ENCODE measurements at regions not wholly inside any gene's neighbourhood (a gene's known extent, or its start where the extent isn't known, plus 50 kb on each side); places are given as distances from the start of the nearest gene placed in this dataset.

GRCh38 chr1:91160363-91161075, 138.7 kb upstream of the ZNF644 start:
- ATAC-seq (ENCODE audit: poor library complexity): no peak
- DNase-seq: no peak
- intact Hi-C loops (cut with DNase I): no loop called here

- intact Hi-C loops (cut with DNase I): no loop called here
- ATAC-seq (ENCODE audit: poor library complexity) (no peak), DNase-seq (no peak)
Measured at GRCh38 chr1:91153341-91153740, 131.5 kb upstream of the ZNF644 start.

GRCh38 chr1:91152331-91152730, 130.5 kb upstream of the ZNF644 start:
- ATAC-seq (ENCODE audit: poor library complexity) (no peak), DNase-seq (no peak)
- intact Hi-C loops (cut with DNase I): no loop called here

GRCh38 chr1:91151702-91152101, 129.9 kb upstream of the ZNF644 start:
- intact Hi-C loops (cut with DNase I): no loop called here
- DNase-seq (no peak), ATAC-seq (ENCODE audit: poor library complexity) (no peak)

GRCh38 chr1:91148641-91149069, 126.8 kb upstream of the ZNF644 start:
- ATAC-seq (ENCODE audit: poor library complexity) (peak; percentile 61), DNase-seq (no peak)
- intact Hi-C loops (cut with DNase I): no loop called here

- intact Hi-C loops (cut with DNase I): no loop called here
- no peak for ATAC-seq (ENCODE audit: poor library complexity)
Measured at GRCh38 chr1:91141858-91142257, 120.0 kb upstream of the ZNF644 start.

GRCh38 chr1:91138959-91139358, 117.1 kb upstream of the ZNF644 start:
- DNase-seq (no peak), ATAC-seq (ENCODE audit: poor library complexity) (no peak)
- intact Hi-C loops (cut with DNase I): no loop called here

More at GRCh38 chr1:91141858-91142257, 120.0 kb upstream of the ZNF644 start:
- no peak for DNase-seq

GRCh38 chr1:91137173-91137852, 115.5 kb upstream of the ZNF644 start:
- DNase-seq: no peak
- ATAC-seq (ENCODE audit: poor library complexity): no peak
- intact Hi-C loops (cut with DNase I): no loop called here

GRCh38 chr1:91135799-91136198, 114.0 kb upstream of the ZNF644 start:
- ATAC-seq (ENCODE audit: poor library complexity): no peak
- intact Hi-C loops (cut with DNase I): no loop called here
- no peak for DNase-seq

- DNase-seq (no peak), ATAC-seq (ENCODE audit: poor library complexity) (no peak)
- intact Hi-C loops (cut with DNase I): no loop called here
Measured at GRCh38 chr1:91133248-91133647, 111.4 kb upstream of the ZNF644 start.

- ATAC-seq (ENCODE audit: poor library complexity): no peak
- intact Hi-C loops (cut with DNase I): no loop called here
- DNase-seq: no peak
Measured at GRCh38 chr1:91130256-91130985, 108.6 kb upstream of the ZNF644 start.

- ATAC-seq (ENCODE audit: poor library complexity) (no peak), DNase-seq (no peak)
- intact Hi-C loops (cut with DNase I): no loop called here
Measured at GRCh38 chr1:91129458-91129857, 107.6 kb upstream of the ZNF644 start.

- intact Hi-C loops (cut with DNase I): no loop called here
Measured at GRCh38 chr1:91129017-91129416, 107.2 kb upstream of the ZNF644 start.

GRCh38 chr1:91124989-91125417, 103.2 kb upstream of the ZNF644 start:
- ATAC-seq (ENCODE audit: poor library complexity) (peak; percentile 59), DNase-seq (no peak)
- intact Hi-C loops (cut with DNase I): no loop called here

More at GRCh38 chr1:91129017-91129416, 107.2 kb upstream of the ZNF644 start:
- ATAC-seq (ENCODE audit: poor library complexity) (no peak), DNase-seq (no peak)

GRCh38 chr1:91124290-91124985, 102.6 kb upstream of the ZNF644 start:
- ATAC-seq (ENCODE audit: poor library complexity) (no peak), DNase-seq (no peak)
- intact Hi-C loops (cut with DNase I): no loop called here

GRCh38 chr1:91123773-91124172, 101.9 kb upstream of the ZNF644 start:
- no peak for DNase-seq
- no peak for ATAC-seq (ENCODE audit: poor library complexity)
- intact Hi-C loops (cut with DNase I): no loop called here

- ATAC-seq (ENCODE audit: poor library complexity) (no peak), DNase-seq (no peak)
- intact Hi-C loops (cut with DNase I): no loop called here
Measured at GRCh38 chr1:91123319-91123718, 101.5 kb upstream of the ZNF644 start.

- intact Hi-C loops (cut with DNase I): no loop called here
- ATAC-seq (ENCODE audit: poor library complexity): no peak
- no peak for DNase-seq
Measured at GRCh38 chr1:91122106-91122717, 100.4 kb upstream of the ZNF644 start.

GRCh38 chr1:91121366-91121765, 99.5 kb upstream of the ZNF644 start:
- intact Hi-C loops (cut with DNase I): no loop called here
- ATAC-seq (ENCODE audit: poor library complexity): no peak
- no peak for DNase-seq

All from Right ventricle myocardium superior (tissue), 1 donor.